ENCODE measurements at regions not wholly inside any gene's neighbourhood (a gene's known extent, or its start where the extent isn't known, plus 50 kb on each side); places are given as distances from the start of the nearest gene placed in this dataset.

DNA sequence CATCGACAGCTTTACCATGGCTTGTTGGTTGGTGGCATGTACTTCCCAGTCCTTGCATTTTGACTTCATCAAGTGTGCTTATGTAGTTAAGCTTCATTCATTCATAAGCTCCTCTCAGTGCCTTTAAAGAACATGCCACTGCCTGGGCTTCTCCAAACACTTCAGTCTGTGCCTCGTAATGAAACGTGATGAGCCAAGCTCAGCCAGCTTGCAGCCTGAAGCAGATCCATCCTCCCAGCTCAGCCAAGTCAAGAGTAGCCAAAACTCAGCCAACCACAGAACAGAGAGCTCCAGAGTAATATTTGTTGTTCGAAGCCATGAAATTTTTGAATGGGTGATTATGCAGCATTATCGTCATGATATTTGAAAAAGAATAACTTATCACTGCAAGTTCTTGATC lies 989.7 kb downstream of the EFNB2 start:
- Mint-ChIP-seq H3K27ac (no peak overlapping the region), H3K36me3 (ENCODE audit: low read depth) (no peaks in the 10 kb centered on the region), H3K9me3 (peaks cover 4% of the 10 kb centered on the region), H3K27me3 (peaks cover 2% of the 10 kb centered on the region), H3K4me3 (no peak overlapping the region), H3K4me1 (ENCODE audit: low read depth) (peaks cover 5% of the 10 kb centered on the region)
- ATAC-seq = no peak
- ChIA-PET POLR2A (no interaction called here), CTCF (interaction anchor here (1.1 kb wide), 1 partner anchor 15 kb away, joined by 3 read pairs; no protein-coding TSS in a partner anchor)
- DNase-seq = no peak
- intact Hi-C loops (cut with micrococcal nuclease) = no loop called here
- TF ChIP-seq, protein P1, sequence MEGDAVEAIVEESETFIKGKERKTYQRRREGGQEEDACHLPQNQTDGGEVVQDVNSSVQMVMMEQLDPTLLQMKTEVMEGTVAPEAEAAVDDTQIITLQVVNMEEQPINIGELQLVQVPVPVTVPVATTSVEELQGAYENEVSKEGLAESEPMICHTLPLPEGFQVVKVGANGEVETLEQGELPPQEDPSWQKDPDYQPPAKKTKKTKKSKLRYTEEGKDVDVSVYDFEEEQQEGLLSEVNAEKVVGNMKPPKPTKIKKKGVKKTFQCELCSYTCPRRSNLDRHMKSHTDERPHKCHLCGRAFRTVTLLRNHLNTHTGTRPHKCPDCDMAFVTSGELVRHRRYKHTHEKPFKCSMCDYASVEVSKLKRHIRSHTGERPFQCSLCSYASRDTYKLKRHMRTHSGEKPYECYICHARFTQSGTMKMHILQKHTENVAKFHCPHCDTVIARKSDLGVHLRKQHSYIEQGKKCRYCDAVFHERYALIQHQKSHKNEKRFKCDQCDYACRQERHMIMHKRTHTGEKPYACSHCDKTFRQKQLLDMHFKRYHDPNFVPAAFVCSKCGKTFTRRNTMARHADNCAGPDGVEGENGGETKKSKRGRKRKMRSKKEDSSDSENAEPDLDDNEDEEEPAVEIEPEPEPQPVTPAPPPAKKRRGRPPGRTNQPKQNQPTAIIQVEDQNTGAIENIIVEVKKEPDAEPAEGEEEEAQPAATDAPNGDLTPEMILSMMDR (IDR thresholded peaks at IDR 0.05) = no peak

DNA sequence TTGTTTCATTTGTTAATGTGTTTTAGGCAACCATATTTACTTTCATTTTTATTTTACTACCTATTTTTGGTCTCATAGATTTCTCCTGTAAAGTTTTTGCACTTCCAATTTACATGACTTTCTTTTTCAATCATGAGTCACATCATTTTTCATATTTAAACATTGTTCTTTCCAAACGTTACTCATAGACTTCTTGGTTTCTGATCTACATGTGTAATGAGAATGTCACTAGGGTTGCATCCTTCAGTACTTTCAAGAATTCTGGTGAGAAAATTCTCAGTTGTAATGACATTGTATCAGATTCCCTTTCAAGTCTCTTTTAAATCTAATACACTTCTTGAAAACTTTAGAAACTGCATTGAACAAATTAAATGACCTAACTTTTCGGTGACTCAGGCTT lies 991.7 kb downstream of the EFNB2 start:
- CTCF ChIA-PET = no interaction called here
- no peaks in the 10 kb centered on the region for H3K36me3 Mint-ChIP-seq (ENCODE audit: low read depth)
- ATAC-seq (no peak), DNase-seq (no peak)
- no peak overlapping the region for H3K27ac Mint-ChIP-seq
- peaks cover 5% of the 10 kb centered on the region for H3K4me1 Mint-ChIP-seq (ENCODE audit: low read depth)
- TF ChIP-seq, protein P1 (IDR thresholded peaks at IDR 0.05) = no peak
- intact Hi-C loops (cut with micrococcal nuclease) = no loop called here
- POLR2A ChIA-PET = no interaction called here
- H3K9me3 Mint-ChIP-seq = peaks cover 4% of the 10 kb centered on the region
- peaks cover 2% of the 10 kb centered on the region for H3K27me3 Mint-ChIP-seq
- H3K4me3 Mint-ChIP-seq = no peak overlapping the region

DNA sequence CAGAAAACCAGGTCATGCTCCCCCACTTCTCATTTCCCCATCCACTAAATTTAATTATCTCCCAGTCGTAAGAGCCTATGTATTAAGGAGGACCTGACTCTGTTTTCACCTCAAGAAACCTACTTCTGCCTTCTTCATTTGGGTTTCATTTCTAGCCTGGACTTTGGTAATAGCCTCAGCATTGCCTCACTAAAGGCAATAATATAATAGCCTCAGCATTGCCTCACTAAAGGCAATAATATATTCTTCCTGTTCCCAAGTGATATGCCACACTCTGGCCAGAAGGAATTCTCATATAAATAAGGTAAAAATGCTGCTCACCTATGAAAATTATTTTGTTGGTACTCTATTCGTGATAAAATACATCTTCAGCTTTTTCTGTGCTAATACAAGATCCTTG lies 993.9 kb downstream of the EFNB2 start:
- H3K4me1 Mint-ChIP-seq (ENCODE audit: low read depth) = peaks cover 5% of the 10 kb centered on the region

DNA sequence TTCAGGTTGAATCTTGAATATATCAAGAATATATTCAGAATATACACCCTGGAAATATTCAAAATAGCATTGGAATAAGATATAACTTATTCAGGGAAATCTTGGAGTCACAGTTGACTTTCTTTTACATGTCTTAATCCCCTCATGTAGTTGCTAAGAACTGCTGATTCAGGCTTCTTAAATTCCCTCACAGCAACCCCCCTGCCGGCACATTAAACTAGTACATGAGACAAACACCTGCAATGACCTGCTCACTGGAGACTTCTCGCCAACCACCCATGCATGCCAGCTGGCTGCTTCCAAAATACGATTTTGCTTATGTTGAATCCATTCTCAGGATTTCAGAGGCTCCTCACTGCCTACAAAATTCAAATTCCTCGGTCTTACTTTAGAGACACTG lies 997.1 kb downstream of the EFNB2 start:
- Mint-ChIP-seq H3K4me1 (ENCODE audit: low read depth) (no peaks in the 10 kb centered on the region), H3K27me3 (no peaks in the 10 kb centered on the region), H3K36me3 (ENCODE audit: low read depth) (no peaks in the 10 kb centered on the region), H3K27ac (no peak overlapping the region), H3K9me3 (peaks cover 1% of the 10 kb centered on the region), H3K4me3 (no peak overlapping the region)
- POLR2A ChIA-PET = no interaction called here
- no peak for ATAC-seq
- intact Hi-C loops (cut with micrococcal nuclease) = no loop called here
- TF ChIP-seq, protein P1 (IDR thresholded peaks at IDR 0.05) = no peak
- CTCF ChIA-PET = no interaction called here
- no peak for DNase-seq

More for the DNA sequence above, 993.9 kb downstream of the EFNB2 start:
- DNase-seq (no peak), ATAC-seq (no peak)
- POLR2A ChIA-PET = no interaction called here
- Mint-ChIP-seq H3K9me3 (peaks cover 3% of the 10 kb centered on the region), H3K27me3 (no peaks in the 10 kb centered on the region), H3K36me3 (ENCODE audit: low read depth) (no peaks in the 10 kb centered on the region), H3K27ac (no peak overlapping the region), H3K4me3 (no peak overlapping the region)
- TF ChIP-seq, protein P1 (IDR thresholded peaks at IDR 0.05) = no peak
- CTCF ChIA-PET = no interaction called here
- intact Hi-C loops (cut with micrococcal nuclease) = no loop called here

DNA sequence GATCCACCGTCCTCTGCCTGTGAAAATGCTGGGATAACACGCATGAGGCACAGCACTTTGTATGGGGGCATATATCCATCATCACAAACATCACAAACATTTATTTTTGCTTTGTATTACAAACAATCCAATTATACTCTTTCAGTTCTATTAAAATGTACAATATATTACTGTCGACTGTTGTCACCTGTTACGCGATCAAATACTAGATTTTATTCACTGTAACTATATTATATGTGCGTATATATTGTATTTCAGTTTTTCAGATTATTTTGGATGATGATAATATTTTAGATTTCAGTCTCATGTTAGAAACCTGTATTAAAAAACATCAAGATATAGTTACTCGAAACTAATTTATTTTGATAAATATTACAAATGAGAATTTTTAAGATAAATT lies 998.3 kb downstream of the EFNB2 start:
- no peak for DNase-seq
- Mint-ChIP-seq H3K4me1 (ENCODE audit: low read depth) (no peaks in the 10 kb centered on the region), H3K27ac (no peak overlapping the region), H3K4me3 (no peak overlapping the region), H3K9me3 (peaks cover 1% of the 10 kb centered on the region), H3K36me3 (ENCODE audit: low read depth) (no peaks in the 10 kb centered on the region), H3K27me3 (no peaks in the 10 kb centered on the region)
- ATAC-seq = no peak
- POLR2A ChIA-PET = no interaction called here
- CTCF ChIA-PET = no interaction called here
- TF ChIP-seq, protein P1 (IDR thresholded peaks at IDR 0.05) = no peak
- intact Hi-C loops (cut with micrococcal nuclease) = no loop called here

Measured in activated CD8-positive, alpha-beta T cell treated with anti-CD3 and anti-CD28 coated beads for 36 hours (primary cell).